Kidney (tissue), 13 donors: ENCODE measurements at regions not wholly inside any gene's neighbourhood (a gene's known extent, or its start where the extent isn't known, plus 50 kb on each side); places are given as distances from the start of the nearest gene placed in this dataset.

Experiments
- DNase-seq, 5 donors: peaks; one replicate each; pipeline ENCODE4 v3.0.0-alpha.2; 2013 to 2020
- FAIRE-seq: peaks from 2 replicates; lab custom pipeline; 2012; peaks lifted over from hg19 to GRCh38; lab: Jason Lieb, UNC
- H3K27ac ChIP-seq, 2 donors: one replicate each; pipeline ENCODE4 v1.7.0; 2013; ENCODE audit warnings: low read depth in 2 of 2, low read length in 2 of 2, inconsistent platforms in 1 of 2
- H3K27me3 ChIP-seq: one replicate; pipeline ENCODE4 v1.7.1; 2013; ENCODE audit warnings: low read length, inconsistent platforms; ENCODE audit not compliant: control insufficient read depth, insufficient read depth
- H3K36me3 ChIP-seq, 3 donors: one replicate each; pipeline versions ENCODE4 v1.7.0 to v1.7.1; 2013; ENCODE audit warnings: low read length in 3 of 3, control low read depth in 1 of 3, inconsistent platforms in 1 of 3; ENCODE audit not compliant: insufficient read depth in 3 of 3, control insufficient read depth in 2 of 3
- H3K4me1 ChIP-seq, 3 donors: one replicate each; pipeline versions ENCODE4 v1.7.0 to v1.7.1; 2013; ENCODE audit warnings: low read length in 3 of 3, inconsistent platforms in 1 of 3, low read depth in 1 of 3; ENCODE audit not compliant: control insufficient read depth in 2 of 3, insufficient read depth in 2 of 3
- H3K4me3 ChIP-seq, 3 donors: one replicate each; pipeline versions ENCODE4 v1.7.0 to v1.8.1; 2013; ENCODE audit warnings: low read length in 3 of 3, control low read depth in 1 of 3, inconsistent platforms in 1 of 3
- H3K9ac ChIP-seq, 3 donors: one replicate each; pipeline versions ENCODE4 v1.7.0 to v1.7.1; 2013; ENCODE audit warnings: low read length in 3 of 3, control low read depth in 1 of 3, inconsistent platforms in 1 of 3
- H3K9me3 ChIP-seq, 3 donors: one replicate each; pipeline versions ENCODE4 v1.7.0 to v1.7.1; 2013; ENCODE audit warnings: low read length in 3 of 3, control low read depth in 1 of 3, inconsistent platforms in 1 of 3; ENCODE audit not compliant: control insufficient read depth in 2 of 3, insufficient read depth in 1 of 3
- CTCF ChIP-seq: IDR thresholded peaks from 3 replicates; pipeline ENCODE4 v1.5.1; 2012; ENCODE audit warnings: mild to moderate bottlenecking, moderate library complexity, borderline replicate concordance; ENCODE audit not compliant: insufficient read depth; ENCODE audit errors: extremely low read depth
- intact Hi-C: fragments of 100-400 bp; cut with DNase I; formaldehyde crosslinking; loops from one replicate; pipeline ENCODE4 v1.11.1; 2022
- donor health status: control.
- donor health status: control.
- donor health status: control.
- donor health status: control.
- donor health status: control.
- donor health status: DM: yes; HTN: yes; CAD: no.
- donor health status: Normal renal cell carcinoma (clear cell type).

- H3K4me3 ChIP-seq, result no peak overlapping the region
- DNase-seq (no peak), FAIRE-seq (no peak)
- intact Hi-C loops, result no loop called here
- H3K9ac ChIP-seq, result no peak overlapping the region
- no peak overlapping the region for H3K27ac ChIP-seq
- H3K36me3 ChIP-seq, result no peaks in the 10 kb centered on the region
- H3K9me3 ChIP-seq, result no peaks in the 10 kb centered on the region
- H3K4me1 ChIP-seq, result no peaks in the 10 kb centered on the region
- no peak for TF ChIP-seq CTCF
- no peaks in the 10 kb centered on the region for H3K27me3 ChIP-seq
Measured at GRCh38 chr16:66277311-66278070, 89.0 kb upstream of the CDH5 start.

GRCh38 chr16:66275775-66276428 lies 90.6 kb upstream of the CDH5 start:
- Histone ChIP-seq H3K36me3 (no peaks in the 10 kb centered on the region), H3K9me3 (no peaks in the 10 kb centered on the region), H3K27ac (no peak overlapping the region), H3K9ac (no peak overlapping the region), H3K4me3 (no peak overlapping the region), H3K4me1 (no peaks in the 10 kb centered on the region), H3K27me3 (no peaks in the 10 kb centered on the region)
- peak; percentile 61 for TF ChIP-seq CTCF
- DNase-seq (peak in 1 of 5 donors; percentile 50), FAIRE-seq (no peak)
- intact Hi-C loops, result no loop called here

GRCh38 chr16:66274335-66275110 lies 92.0 kb upstream of the CDH5 start:
- no peak for DNase-seq
- Histone ChIP-seq H3K4me1 (peaks cover 0 to 4% (median 0%) of the 10 kb centered on the region in 3 donors), H3K27ac (no peak overlapping the region), H3K9me3 (no peaks in the 10 kb centered on the region), H3K9ac (no peak overlapping the region), H3K4me3 (no peak overlapping the region), H3K27me3 (no peaks in the 10 kb centered on the region), H3K36me3 (no peaks in the 10 kb centered on the region)
- no peak for FAIRE-seq
- TF ChIP-seq CTCF, result no peak
- intact Hi-C loops, result no loop called here
